RPMI8226 (cell line): ENCODE measurements at regions not wholly inside any gene's neighbourhood (a gene's known extent, or its start where the extent isn't known, plus 50 kb on each side); places are given as distances from the start of the nearest gene placed in this dataset.
"Not testable (repeated sequence)": the region's sequence is repeated elsewhere in the genome, so short reads cannot be mapped to it uniquely, and the experiment has no call there.

Source experiments
- DNase-seq: peaks from one replicate; pipeline ENCODE4 v3.0.0-alpha.2; 2015

DNA sequence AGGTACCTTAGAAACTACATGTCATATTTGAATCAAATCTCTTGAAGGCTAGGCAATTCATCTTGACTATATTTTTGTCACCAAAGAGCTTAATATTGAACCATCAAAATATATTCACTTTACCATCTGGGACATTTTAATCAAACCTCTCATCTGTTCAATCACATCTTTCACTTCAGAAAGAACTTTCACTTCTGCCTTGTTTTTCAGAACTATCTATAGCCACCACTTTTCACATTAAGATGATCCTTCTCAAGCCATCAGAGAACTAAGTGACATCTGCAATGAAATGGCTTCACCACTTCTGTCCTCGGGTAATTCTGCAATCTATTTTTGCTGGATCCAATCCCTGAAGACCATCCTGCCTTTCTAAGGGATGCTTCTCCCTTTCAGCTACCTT is 57.8 kb downstream of the OR2B2 start:
- DNase-seq, result no peak

DNA sequence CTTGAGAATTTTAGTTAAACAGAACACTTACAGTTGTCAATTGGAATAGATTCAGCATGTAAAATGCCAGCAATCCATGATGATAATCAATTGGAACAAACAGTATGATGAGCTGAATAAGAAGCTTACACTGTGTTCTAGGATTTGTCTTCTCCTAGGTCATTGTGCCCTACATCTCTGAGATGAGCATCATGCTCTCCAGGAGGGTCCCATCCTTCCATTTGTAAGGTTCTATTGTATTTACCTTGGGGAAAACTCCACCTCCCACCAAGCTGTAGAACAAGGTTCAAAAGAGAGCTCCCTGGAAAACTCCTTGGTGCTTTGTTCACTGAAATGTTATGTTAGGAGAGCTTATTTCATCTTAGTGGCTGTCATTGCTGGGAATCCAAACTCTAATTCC is 60.8 kb downstream of the OR2B2 start:
- DNase-seq, result no peak

DNA sequence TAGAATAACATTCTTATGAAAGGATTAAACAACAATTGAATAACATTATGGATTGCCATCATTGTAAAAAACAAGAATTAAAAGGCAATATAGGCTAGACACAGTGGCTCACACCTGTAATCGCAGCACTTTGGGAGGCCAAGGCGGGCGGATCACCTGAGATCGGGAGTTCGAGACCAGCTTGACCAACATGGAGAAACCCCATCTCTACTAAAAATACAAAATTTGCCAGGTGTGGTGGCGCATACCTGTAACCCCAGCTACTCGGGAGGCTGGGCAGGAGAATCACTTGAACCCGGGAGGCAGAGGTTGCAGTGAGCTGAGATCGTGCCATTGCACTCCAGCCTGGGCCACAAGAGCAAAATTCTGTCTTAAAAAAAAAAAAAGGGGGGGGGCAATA is 63.2 kb downstream of the OR2B2 start:
- not testable (repeated sequence) for DNase-seq

DNA sequence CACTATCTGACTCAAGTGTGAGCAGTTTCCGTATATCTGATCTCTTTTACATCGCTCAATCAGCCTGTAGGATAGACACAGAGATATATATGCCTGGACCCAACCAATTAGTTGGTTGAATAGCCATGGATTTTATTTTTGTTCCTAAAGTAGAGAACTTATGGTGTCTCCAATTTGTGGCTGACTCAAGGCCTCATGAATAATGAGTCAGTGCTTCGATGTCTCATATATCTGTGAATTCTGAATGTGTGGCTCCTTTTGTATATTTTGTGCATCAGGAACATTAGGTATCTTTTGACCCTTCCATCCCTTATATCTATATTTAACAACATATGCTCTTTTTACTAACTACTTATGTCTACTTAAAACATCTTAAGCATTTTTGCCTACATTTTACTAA is 64.5 kb downstream of the OR2B2 start:
- no peak for DNase-seq

DNA sequence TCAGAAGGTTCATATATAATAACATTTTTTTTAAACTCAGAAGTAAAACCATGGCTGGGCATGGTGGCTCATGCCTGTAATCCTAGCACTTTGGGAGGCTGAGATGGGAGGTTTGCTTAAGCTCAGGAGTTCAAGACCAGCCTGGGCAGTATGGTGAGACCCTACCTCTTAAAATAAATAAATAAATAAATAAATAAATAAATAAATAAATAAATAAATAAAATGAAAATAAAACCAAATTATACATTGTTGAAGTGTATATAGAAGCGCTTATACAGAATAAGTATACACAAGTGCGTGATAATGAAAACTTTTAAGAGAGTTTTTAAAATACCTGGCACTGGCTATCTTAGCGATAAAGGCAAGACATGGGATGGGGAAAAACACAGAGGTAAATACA is 71.6 kb downstream of the OR2B2 start:
- DNase-seq, result no peak

DNA sequence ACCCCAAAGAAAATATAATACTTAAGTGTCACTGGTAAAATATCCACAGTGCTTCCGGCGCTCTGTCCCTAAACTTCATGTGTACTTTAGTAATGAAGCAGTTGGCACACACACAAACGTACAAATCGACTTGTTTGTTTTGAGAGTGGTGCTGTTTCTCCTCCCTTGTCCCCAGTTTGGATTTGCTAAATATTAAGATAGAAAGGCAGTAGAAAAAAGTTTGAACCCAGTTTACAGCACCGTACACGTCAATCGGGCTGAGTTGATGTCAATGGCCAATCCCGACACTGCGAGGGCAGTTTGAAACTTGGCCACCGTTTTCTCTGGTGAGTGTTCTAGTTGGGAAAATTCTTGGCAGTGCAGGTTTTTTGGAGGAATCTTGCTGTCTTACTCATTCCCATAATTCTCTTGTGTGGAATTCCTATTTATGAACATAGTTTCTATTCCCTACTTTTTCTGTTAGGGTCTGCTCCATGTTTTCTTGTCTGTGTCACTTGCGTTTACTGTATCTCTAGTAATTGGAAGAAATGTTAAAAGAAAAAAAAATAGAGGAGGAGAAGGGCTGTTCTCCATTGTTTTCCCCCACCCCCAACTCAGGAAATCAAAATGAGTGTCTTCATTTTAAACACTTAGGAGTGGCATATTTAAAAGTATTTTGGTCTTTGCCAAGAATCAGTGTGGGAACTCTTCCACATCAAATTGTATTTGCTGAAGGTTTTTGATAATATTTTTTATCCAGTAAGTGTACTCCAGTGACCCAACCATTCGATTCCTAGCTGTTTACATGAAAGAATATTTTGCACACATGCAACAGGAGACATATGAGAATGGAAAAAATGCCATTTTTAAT is 72.3 kb downstream of the OR2B2 start:
- DNase-seq, result peak; percentile 69

DNA sequence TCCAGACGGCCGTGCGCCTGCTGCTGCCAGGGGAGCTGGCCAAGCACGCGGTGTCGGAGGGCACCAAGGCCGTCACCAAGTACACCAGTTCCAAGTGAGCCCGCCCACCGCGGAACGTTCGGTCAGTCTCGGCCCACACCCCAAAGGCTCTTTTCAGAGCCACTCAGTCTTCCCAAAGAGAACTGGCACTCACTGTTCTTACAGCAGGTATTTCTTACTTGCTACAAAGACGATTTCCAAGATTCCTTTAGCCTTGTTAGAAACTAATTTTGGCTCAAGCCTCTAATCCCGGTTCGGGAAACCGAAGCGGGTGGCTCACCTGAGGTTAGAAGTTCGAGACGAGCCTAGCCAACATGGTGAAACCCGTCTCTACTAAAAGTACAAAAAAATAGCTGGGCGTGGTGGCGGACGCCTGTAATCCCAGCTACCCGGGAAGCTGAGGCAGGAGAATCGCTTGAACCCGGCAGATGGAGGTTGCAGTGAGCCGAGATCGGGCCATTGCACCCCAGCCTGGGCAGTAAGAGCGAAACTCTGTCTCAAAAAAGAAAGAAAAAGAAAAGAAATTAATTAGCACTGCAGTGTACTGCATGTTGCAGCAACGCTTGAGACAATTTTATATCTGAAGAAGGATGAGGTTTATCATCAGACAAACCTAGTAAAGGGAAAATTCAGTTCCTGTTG is 73.1 kb downstream of the OR2B2 start:
- peak; percentile 74 for DNase-seq

DNA sequence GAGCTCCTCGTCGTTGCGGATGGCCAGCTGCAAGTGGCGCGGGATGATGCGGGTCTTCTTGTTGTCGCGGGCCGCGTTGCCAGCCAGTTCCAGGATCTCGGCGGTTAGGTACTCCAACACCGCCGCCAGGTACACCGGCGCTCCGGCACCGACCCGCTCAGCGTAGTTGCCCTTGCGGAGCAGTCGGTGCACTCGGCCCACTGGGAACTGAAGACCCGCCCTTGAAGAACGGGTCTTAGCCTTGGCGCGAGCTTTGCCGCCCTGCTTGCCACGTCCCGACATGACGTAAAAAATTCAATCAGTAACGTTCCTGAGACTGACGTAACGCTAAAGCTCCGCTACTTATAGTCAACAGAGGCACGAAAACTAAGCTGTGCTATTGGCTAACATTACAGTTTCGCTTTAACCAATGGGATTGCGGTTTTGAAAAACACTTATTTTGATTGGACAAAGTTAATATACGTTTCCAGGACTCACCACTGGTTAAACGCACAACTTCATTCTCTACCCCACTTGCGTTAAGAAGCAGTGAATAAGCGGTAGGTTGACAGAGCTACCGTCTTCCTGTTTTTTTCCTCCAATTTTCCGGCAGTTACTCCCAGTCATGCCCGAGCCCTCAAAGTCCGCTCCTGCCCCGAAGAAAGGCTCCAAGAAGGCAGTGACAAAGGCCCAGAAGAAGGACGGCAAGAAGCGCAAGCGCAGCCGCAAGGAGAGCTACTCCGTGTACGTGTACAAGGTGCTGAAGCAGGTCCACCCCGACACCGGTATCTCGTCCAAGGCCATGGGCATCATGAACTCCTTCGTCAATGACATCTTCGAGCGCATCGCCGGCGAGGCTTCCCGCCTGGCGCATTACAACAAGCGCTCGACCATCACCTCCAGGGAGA is 73.9 kb downstream of the OR2B2 start:
- DNase-seq, result peak; percentile 98

DNA sequence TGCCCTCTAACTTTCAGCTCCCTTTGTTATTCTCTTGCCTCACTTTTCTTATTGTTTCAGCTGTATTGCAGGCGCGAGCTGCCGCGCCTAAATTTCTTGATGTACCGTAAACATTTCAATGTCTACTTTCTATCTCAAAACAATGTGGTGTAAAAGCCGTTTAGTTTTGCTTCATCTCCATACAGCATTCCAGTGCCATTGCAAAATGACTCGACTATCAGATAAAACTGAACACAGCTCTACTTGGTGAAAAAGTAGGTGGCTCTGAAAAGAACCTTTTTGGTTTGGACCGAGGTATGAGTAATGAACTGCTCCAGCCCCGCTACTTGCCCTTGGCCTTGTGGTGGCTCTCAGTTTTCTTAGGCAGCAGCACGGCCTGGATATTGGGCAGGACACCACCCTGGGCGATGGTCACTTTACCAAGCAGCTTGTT is 74.6 kb downstream of the OR2B2 start:
- DNase-seq, result no peak

DNA sequence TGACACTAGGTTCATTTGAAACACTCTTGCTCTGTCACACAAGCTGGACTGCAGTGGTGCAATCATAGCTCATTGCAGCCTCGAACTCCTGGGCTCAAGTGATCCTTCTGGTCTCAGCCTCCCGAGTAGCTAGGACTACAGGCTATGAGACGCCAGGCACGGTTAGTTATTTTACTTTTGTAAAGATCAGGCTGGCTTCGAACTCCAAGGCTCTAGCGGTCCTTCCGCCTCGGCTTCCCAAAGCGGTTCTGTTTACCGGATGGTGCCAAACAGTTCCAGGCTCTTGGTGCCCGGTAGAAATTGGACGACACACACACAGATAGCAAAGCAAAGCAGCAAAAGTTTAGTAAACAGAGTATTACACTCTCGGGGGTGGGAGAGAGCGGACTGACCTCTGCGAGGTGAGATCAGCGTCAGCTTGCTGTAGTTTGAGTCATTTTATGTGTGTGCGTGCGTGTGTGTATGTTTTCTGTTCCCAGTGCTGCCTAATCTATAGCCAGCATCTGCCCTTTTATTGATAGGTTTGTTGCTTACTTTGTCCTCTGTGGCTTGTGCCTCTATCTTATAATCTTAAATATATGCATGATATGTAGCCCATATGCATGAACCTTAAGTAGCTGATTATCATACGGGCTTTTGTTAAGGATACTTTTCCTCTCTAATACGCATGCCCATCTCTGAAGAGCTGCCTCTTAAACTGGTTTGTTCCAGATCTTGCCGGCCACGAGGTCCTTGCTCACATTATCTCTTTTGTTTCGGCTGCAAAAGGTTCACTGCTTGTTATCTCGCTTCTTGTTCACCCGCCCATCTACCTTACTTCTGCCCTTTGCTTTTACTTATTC is 75.2 kb downstream of the OR2B2 start:
- peak; percentile 89 for DNase-seq

DNA sequence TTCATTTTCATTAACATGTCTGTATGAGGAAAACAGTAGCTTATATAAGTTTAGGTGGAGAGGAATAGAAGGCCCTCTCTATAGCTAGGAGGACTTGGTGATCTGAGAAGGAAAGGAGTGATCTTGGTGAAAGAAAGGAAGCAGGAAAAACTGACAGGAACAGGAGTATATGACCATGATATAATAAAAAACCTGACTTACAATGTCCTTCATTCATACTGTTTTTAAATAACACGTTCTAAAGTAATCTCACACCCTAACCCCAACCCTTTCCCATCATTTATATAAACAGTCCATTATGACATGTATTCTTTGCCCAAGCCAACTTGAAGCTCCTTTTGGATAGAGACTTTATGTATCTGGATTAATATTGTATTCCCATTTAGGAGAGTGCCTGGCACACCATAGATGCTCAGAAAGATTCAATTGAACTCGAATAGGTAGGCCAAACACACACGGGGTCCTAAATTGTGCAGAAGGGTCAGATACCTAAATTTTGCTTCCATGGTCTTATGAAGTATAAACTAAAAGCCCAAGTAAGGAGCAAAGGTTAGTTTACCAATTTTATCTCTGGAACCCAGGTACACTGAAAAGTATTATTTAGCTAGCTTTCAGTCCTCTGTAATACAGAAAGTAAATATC is 75.9 kb downstream of the OR2B2 start:
- DNase-seq, result peak; percentile 19

DNA sequence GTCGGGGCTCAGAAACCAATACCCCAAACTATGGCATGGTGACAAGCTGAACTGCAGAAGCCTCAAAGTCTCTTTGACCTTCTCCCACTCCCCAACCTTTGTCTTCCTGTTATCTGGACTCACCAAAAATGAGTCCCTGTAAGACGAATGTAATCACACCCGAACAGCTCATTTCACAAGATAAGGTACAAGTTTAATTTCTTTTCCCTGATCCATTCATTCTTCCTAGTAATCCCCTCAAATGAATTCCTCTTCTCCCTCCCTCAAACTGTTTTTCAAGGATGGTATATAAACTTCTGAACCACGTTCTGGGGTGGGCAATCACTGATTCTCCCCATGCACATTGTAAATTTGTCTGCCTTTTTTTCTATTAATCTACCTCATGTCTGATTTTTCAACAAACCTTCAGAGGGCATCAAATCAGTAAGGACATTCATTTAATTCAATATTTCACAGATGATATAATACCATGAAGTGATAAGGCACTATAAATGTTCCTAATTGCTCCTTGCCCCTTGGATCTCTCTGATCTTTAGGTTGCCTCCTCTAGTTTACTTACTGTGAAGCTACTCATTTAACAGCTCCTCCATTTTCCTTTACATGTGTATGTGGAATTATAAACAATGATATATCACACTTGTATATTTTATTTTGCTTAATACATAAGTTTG is 77.2 kb downstream of the OR2B2 start:
- peak; percentile 9 for DNase-seq

DNA sequence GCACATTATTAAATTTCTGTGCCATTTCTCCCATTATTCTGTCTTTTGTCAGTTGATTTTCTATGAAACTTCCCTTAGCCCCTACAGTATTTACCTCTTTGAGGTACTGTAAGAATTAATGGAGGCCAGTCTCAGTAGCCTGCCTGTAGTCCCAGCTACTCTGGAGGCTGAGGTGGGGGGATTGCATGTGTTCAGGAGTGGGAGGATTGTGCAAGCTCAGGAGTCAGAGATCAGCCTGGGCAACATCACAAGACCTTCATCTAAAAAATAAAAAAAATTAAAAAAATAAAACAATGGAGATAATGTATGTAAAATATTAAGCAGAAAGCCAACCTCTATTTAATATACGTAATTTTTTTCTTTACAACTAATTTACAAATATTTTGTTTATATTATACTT is 77.8 kb downstream of the OR2B2 start:
- no peak for DNase-seq

DNA sequence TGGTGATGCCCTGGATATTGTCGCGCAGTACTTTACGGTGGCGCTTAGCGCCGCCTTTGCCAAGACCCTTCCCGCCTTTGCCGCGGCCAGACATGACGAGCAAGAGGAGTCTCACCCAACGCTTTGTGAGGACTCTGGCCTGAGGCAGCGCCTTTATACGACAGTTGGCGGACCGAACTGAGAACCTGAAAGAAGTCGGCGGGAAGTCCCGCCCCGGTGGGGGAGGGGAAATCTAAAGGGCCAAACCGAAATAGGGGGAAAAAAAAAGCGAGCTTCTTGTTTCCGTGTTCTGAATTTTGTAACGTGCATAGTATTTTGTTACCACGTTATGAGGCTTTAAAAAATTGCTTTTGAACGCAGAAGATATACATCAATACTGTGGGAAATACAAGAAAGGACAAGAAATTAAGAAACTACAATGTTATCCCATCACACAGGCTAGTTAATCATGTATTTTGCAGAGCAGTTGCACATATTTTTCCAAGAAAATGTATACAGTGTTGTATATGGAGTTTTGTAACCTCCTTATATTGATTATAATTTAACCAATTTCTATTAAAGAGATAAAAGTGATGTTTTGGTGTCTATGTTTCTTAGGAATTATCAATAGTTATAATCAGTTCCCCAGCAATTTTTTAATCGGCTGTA is 80.6 kb downstream of the OR2B2 start:
- DNase-seq, result peak; percentile 79

DNA sequence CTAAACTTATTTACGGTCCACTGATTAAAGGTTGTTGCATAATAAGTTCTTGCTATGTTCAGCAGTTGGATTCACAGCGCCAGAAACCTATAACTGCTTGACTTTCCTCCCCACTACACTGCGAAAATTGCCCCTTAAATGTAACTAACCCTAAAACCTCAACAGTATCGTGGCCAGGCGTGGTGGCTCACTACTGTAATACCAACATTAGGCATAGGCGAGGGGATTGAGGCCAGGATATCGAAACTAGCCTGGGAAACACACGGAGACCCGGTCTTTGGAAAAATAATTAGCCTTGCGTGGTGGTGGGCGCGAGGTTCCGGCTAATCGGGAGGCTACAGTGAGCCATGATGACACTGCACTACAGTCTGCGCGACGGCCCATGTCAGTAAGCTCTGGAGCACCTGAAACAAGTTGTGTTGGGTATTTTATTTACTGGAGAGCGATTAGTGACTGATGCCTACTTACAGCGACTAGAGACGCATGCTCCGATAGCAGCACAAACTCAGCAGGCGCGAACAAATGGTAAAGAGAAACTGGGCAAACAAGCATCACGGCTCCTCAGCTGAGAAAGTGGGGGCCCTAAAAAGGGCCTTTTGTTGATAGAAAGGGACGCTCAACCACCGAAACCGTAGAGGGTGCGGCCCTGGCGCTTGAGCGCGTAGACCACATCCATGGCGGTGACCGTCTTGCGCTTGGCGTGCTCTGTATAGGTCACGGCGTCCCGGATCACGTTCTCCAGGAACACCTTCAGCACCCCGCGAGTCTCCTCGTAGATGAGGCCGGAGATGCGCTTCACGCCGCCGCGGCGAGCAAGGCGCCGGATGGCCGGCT is 81.4 kb downstream of the OR2B2 start:
- peak; percentile 70 for DNase-seq

DNA sequence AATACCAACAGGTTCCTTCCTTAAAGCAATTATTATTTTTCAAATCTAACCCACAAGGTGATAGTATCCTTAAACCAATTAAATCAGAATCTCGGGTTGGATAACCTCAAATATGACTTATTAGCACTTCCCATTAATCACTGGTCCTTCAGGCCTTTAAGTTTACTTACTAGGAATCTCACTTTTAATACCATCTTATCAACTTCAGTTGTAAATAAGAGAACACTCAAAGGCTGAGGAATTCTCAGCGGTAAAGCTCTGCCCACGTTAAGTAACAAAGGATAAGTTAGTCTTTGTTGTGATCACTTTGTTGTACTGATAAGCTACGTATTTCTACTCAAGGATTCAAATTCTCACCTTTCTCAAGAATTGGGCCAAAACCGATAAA is 82.0 kb downstream of the OR2B2 start:
- no peak for DNase-seq

DNA sequence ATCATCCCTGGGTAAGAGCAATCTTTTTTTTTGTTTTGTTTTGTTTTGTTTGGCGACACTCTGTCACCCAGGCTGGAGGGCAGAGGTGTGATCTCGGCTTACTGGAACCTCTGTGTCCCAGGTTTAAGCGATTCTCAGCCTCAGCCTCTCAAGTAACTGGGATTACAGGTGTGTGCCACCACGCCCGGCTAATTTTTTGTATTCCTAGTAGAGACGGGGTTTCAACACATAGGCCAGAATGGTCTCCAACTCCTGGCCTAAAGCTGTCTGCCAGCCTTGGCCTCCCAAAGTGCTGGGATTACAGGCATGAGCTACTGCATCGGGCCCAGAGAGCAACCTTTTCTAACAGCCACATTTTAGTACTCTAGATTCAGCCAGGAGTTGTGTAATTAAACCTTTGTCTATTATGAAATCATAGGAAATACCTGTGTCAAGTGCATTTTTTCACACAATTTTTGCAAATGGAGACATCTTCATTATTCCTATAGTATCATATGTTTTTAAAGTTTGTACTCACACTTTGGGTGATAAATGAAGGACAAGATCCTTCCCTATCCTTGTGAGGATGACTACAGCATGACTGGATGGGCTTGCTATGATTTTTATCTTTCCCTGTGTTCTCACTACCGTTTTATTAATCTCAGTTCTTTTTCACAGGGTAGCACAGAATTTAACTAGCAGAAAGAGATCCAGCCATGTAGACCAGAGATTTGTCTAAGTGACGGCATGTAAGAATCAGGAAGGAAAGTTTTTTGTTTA is 82.6 kb downstream of the OR2B2 start:
- no peak for DNase-seq

DNA sequence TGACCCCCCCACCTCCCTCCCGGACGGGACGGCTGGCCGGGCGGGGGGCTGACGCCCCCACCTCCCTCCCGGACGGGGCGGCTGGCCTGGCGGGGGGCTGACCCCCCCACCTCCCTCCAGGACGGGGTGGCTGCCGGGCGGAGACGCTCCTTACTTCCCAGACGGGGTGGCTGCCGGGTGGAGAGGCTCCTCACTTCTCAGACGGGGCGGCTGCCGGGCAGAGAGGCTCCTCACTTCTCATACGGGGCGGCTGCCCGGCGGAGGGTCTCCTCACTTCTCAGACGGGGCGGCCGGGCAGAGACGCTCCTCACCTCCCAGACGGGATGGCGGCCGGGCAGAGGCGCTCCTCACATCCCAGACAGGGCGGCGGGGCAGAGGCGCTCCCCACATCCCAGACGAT is 84.7 kb downstream of the OR2B2 start:
- DNase-seq, result not testable (repeated sequence)

DNA sequence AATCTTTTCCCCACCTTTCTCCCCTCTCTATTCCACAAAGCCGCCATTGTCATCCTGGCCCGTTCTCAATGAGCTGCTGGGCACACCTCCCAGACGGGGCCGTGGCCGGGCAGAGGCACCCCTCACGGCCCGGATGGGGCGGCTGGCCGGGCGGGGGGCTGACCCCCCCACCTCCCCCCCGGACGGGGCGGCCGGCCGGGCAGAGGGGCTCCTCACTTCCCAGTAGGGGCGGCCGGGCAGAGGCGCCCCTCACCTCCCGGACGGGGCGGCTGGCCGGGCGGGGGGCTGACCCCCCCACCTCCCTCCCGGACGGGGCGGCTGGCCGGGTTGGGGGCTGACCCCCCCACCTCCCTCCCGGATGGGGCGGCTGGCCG is 85.6 kb downstream of the OR2B2 start:
- not testable (repeated sequence) for DNase-seq
